ENCODE measurements at regions not wholly inside any gene's neighbourhood (a gene's known extent, or its start where the extent isn't known, plus 50 kb on each side); places are given as distances from the start of the nearest gene placed in this dataset.
"Not testable (repeated sequence)": the region's sequence is repeated elsewhere in the genome, so short reads cannot be mapped to it uniquely, and the experiment has no call there.

DNA sequence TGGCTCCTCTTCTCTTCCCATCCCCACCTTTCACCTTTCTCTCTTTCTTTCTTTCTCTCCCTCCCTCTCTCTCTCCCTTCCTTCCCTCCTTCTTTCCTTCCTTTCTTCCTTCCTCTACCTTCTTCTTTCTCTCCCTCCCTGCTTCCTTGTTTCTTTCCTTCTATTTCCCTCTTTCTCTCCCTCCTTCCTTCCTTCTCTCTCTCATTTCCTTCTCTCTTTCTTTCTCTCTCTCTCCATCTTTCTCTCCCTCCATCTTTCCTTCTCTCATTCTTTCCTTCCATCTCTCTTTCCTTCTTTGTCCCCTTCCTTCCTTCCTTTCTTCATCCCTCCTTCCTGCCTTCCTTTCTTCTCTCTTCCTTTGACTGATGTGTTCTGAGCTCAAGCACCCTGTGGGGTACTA is 1467.0 kb upstream of the DEFB115 start:
- Histone ChIP-seq H3K18ac (ENCODE audit: insufficient read length, low read depth, low read length) (no peak overlapping the region), H2BK5ac (ENCODE audit: insufficient read length, low read length) (no peak overlapping the region), H3K27ac (ENCODE audit: insufficient read length, low read depth, low read length) (no peak overlapping the region), H2BK12ac (ENCODE audit: insufficient read length, low read depth, low read length) (no peak overlapping the region), H3K23ac (ENCODE audit: insufficient read length, low read depth, low read length) (no peak overlapping the region), H3K79me1 (ENCODE audit: insufficient read depth, low read depth, low read length, poor library complexity, severe bottlenecking) (no peaks in the 10 kb centered on the region), H3K56ac (ENCODE audit: insufficient read length, low read depth, low read length) (no peak overlapping the region), H3K14ac (ENCODE audit: insufficient read depth, low read length) (no peak overlapping the region), H3K23me2 (ENCODE audit: insufficient read length, low read depth, low read length, poor library complexity, severe bottlenecking) (no peaks in the 10 kb centered on the region), H3K27me3 (ENCODE audit: insufficient read depth, low read length) (no peaks in the 10 kb centered on the region), H3K4me1 (ENCODE audit: insufficient read depth, low read length) (no peaks in the 10 kb centered on the region), H3K79me2 (ENCODE audit: insufficient read depth, low read length) (no peaks in the 10 kb centered on the region), H3T11ph (ENCODE audit: low read length) (no peak overlapping the region), H2AK5ac (ENCODE audit: insufficient read length, low read length) (no peak overlapping the region), H3K4ac (ENCODE audit: low read depth, low read length) (no peak overlapping the region), H2AFZ (ENCODE audit: low read length) (no peak overlapping the region), H3K9ac (ENCODE audit: extremely low read depth, insufficient read length, low read length) (no peak overlapping the region), H3K9me3 (ENCODE audit: control insufficient read depth, low read depth, low read length) (peaks cover 52% of the 10 kb centered on the region), H2BK120ac (ENCODE audit: low read depth, low read length, poor library complexity, severe bottlenecking) (no peak overlapping the region), H3K4me2 (ENCODE audit: insufficient read depth, insufficient read length, low read length) (no peak overlapping the region), H4K91ac (ENCODE audit: insufficient read length, low read depth, low read length) (no peak overlapping the region), H4K5ac (ENCODE audit: insufficient read length, low read depth, low read length) (no peak overlapping the region), H4K20me1 (ENCODE audit: control insufficient read depth, insufficient read depth, insufficient read length) (no peaks in the 10 kb centered on the region), H2BK20ac (ENCODE audit: low read depth, low read length, poor library complexity, severe bottlenecking) (no peak overlapping the region), H2BK15ac (ENCODE audit: low read depth, low read length) (no peak overlapping the region), H4K8ac (replicated peaks; ENCODE audit: insufficient read length, low read depth, low read length) (no peak overlapping the region)
- Mint-ChIP-seq H3K36me3 (ENCODE audit: insufficient read depth in 1 of 3, low read depth in 3 of 3) (peaks cover 21 to 37% (median 26%) of the 10 kb centered on the region in 3 experiments; a peak in 6 of 7 replicates), H3K4me1 (no peaks in the 10 kb centered on the region), H3K9me3 (peaks cover 91 to 94% of the 10 kb centered on the region in 2 experiments), H3K27me3 (ENCODE audit: low read depth) (peaks cover 2% of the 10 kb centered on the region), H3K27ac (no peak overlapping the region), H3K4me3 (no peak overlapping the region)
- no peak for DNase-seq
- TF ChIP-seq, protein P1, sequence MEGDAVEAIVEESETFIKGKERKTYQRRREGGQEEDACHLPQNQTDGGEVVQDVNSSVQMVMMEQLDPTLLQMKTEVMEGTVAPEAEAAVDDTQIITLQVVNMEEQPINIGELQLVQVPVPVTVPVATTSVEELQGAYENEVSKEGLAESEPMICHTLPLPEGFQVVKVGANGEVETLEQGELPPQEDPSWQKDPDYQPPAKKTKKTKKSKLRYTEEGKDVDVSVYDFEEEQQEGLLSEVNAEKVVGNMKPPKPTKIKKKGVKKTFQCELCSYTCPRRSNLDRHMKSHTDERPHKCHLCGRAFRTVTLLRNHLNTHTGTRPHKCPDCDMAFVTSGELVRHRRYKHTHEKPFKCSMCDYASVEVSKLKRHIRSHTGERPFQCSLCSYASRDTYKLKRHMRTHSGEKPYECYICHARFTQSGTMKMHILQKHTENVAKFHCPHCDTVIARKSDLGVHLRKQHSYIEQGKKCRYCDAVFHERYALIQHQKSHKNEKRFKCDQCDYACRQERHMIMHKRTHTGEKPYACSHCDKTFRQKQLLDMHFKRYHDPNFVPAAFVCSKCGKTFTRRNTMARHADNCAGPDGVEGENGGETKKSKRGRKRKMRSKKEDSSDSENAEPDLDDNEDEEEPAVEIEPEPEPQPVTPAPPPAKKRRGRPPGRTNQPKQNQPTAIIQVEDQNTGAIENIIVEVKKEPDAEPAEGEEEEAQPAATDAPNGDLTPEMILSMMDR (conservative IDR thresholded peaks at IDR 0.05) = no peak

DNA sequence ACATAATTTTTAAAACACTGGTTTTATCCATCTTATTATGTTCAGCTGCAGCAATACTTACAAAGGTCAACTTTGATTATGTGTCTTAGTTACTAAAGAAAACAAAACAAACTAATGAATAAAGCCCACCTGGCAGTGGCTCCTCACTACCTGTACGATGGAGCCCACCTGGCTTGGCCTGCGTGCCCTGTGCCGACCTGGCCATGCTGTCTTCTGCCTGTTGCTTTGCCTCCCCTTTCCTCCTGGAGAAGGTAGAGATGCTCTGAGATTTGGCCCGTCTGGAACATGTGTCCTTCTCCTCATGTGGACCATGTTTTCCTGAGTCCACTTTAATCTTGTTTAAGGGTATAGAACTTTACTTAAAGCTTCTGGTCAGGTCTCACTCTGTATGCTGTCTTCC is 1426.0 kb upstream of the DEFB115 start:
- H3K4me1 Mint-ChIP-seq; H3K14ac ChIP-seq (ENCODE audit: insufficient read depth, low read length); H2BK20ac ChIP-seq (ENCODE audit: low read depth, low read length, poor library complexity, severe bottlenecking); H4K91ac ChIP-seq (ENCODE audit: insufficient read length, low read depth, low read length); H2AFZ ChIP-seq (ENCODE audit: low read length); H2BK12ac ChIP-seq (ENCODE audit: insufficient read length, low read depth, low read length); H3K27me3 Mint-ChIP-seq (ENCODE audit: low read depth); H3K27ac ChIP-seq (ENCODE audit: insufficient read length, low read depth, low read length); H2AK5ac ChIP-seq (ENCODE audit: insufficient read length, low read length); H3K18ac ChIP-seq (ENCODE audit: insufficient read length, low read depth, low read length); H2BK5ac ChIP-seq (ENCODE audit: insufficient read length, low read length); H3K79me1 ChIP-seq (ENCODE audit: insufficient read depth, low read depth, low read length, poor library complexity, severe bottlenecking); H3K27me3 ChIP-seq (ENCODE audit: insufficient read depth, low read length); H3K56ac ChIP-seq (ENCODE audit: insufficient read length, low read depth, low read length); H3T11ph ChIP-seq (ENCODE audit: low read length); H4K5ac ChIP-seq (ENCODE audit: insufficient read length, low read depth, low read length); DNase-seq; H2BK15ac ChIP-seq (ENCODE audit: low read depth, low read length); H3K23me2 ChIP-seq (ENCODE audit: insufficient read length, low read depth, low read length, poor library complexity, severe bottlenecking); H2BK120ac ChIP-seq (ENCODE audit: low read depth, low read length, poor library complexity, severe bottlenecking); H3K4ac ChIP-seq (ENCODE audit: low read depth, low read length); H4K8ac ChIP-seq (replicated peaks; ENCODE audit: insufficient read length, low read depth, low read length); H3K4me3 Mint-ChIP-seq; H3K4me2 ChIP-seq (ENCODE audit: insufficient read depth, insufficient read length, low read length); H4K20me1 ChIP-seq (ENCODE audit: control insufficient read depth, insufficient read depth, insufficient read length); H3K4me1 ChIP-seq (ENCODE audit: insufficient read depth, low read length); H3K27ac Mint-ChIP-seq; H3K23ac ChIP-seq (ENCODE audit: insufficient read length, low read depth, low read length); H3K9ac ChIP-seq (ENCODE audit: extremely low read depth, insufficient read length, low read length); H3K79me2 ChIP-seq (ENCODE audit: insufficient read depth, low read length): not testable (repeated sequence)
- Mint-ChIP-seq H3K9me3 (peaks cover 92 to 94% of the 10 kb centered on the region in 2 experiments), H3K36me3 (ENCODE audit: insufficient read depth in 1 of 3, low read depth in 3 of 3) (peaks cover 10 to 42% (median 19%) of the 10 kb centered on the region in 3 experiments; a peak in 6 of 7 replicates)
- H3K9me3 ChIP-seq (ENCODE audit: control insufficient read depth, low read depth, low read length) = peaks cover 49% of the 10 kb centered on the region
- no CpG with 5 or more reads among the region's 4 CpGs for WGBS (ENCODE audit: extremely low coverage, insufficient read length, low lambda C conversion rate)

Data from H9 (cell line).